Neutrophil (primary cell): ENCODE measurements at regions not wholly inside any gene's neighbourhood (a gene's known extent, or its start where the extent isn't known, plus 50 kb on each side); places are given as distances from the start of the nearest gene placed in this dataset.

Experiments
- H3K27ac ChIP-seq: fragments of 200-600 bp; sonication (generic); 2 replicates; pipeline ENCODE4 v1.5.1; 2016; ENCODE audit warnings: mild to moderate bottlenecking, moderate library complexity
- H3K27me3 ChIP-seq: fragments of 200-600 bp; sonication (generic); 2 replicates; pipeline ENCODE4 v1.6.0; 2016; ENCODE audit warnings: mild to moderate bottlenecking
- H3K36me3 ChIP-seq: fragments of 200-600 bp; sonication (generic); 2 replicates; pipeline ENCODE4 v1.5.1; 2017
- H3K4me1 ChIP-seq, 2 experiments: fragments of 200-600 bp in 1 of 2; sonication (generic) in 1 of 2; 1 replicate in 1 of 2; 2 replicates in 1 of 2; pipeline versions ENCODE4 v1.5.1 to v1.6.1; 2013 to 2016; ENCODE audit warnings: low read depth in 1 of 2, low read length in 1 of 2, mild to moderate bottlenecking in 1 of 2, moderate library complexity in 1 of 2; ENCODE audit not compliant: control insufficient read depth in 1 of 2, insufficient read depth in 1 of 2
- H3K4me3 ChIP-seq, 2 experiments: fragments of 200-600 bp in 1 of 2; sonication (generic) in 1 of 2; 1 replicate in 1 of 2; 2 replicates in 1 of 2; pipeline ENCODE4 v1.5.1; 2013 to 2016; ENCODE audit warnings: low read depth in 1 of 2, low read length in 1 of 2, mild to moderate bottlenecking in 1 of 2, moderate library complexity in 1 of 2
- H3K9me3 ChIP-seq: fragments of 200-600 bp; sonication (generic); 2 replicates; pipeline ENCODE4 v1.5.1; 2016
- TF ChIP-seq, protein P1 (sequence below): fragments of 200-600 bp; sonication (generic); IDR thresholded peaks from 2 replicates; pipeline ENCODE4 v1.5.1; 2016; ENCODE audit warnings: antibody characterized with exemption

DNA sequence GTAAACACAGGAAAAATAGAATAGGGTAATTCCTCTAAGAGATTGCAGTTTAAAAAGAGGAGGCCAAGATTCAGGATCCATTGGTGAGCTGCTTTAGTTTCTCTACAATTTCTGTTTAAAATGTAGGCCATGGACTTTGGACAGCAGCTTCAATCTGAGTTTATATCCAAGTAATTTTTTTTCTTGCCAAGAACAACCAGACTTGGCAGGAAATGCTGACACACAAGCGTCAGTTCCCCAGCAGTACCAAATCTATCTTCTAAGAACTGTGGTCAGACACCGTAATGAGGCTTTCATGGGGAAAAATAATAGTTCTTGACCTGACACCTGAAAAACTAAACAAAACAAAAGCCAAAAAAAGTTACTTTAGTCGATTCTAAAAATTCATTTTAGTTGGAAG lies 528.8 kb downstream of the CSNK1G3 start:
- TF ChIP-seq, protein P1, sequence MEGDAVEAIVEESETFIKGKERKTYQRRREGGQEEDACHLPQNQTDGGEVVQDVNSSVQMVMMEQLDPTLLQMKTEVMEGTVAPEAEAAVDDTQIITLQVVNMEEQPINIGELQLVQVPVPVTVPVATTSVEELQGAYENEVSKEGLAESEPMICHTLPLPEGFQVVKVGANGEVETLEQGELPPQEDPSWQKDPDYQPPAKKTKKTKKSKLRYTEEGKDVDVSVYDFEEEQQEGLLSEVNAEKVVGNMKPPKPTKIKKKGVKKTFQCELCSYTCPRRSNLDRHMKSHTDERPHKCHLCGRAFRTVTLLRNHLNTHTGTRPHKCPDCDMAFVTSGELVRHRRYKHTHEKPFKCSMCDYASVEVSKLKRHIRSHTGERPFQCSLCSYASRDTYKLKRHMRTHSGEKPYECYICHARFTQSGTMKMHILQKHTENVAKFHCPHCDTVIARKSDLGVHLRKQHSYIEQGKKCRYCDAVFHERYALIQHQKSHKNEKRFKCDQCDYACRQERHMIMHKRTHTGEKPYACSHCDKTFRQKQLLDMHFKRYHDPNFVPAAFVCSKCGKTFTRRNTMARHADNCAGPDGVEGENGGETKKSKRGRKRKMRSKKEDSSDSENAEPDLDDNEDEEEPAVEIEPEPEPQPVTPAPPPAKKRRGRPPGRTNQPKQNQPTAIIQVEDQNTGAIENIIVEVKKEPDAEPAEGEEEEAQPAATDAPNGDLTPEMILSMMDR = no peak
- Histone ChIP-seq H3K9me3 (no peaks in the 10 kb centered on the region), H3K27ac (no peak overlapping the region), H3K36me3 (no peaks in the 10 kb centered on the region), H3K27me3 (no peaks in the 10 kb centered on the region), H3K4me1 (no peaks in the 10 kb centered on the region), H3K4me3 (no peak overlapping the region)

DNA sequence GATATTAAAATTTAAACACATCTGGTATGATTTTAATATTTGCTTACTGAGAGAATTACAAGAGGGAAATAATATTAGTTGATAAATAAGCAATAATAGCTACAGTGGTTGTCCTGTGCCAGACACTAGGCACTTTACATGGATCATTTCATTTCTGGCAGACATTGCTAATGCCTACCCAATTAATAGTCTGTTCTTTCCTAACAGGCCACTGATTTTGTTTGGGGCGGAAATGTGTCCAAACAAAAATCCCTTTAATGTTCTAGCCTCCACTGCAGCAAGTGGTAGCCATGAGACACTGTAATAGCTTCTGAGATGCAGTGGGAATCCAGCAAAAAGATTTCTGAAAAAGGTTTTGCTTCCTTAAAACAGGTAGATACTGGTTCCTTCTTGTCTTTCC lies 527.4 kb downstream of the CSNK1G3 start:
- Histone ChIP-seq H3K27ac (no peak overlapping the region), H3K4me3 (no peak overlapping the region), H3K36me3 (no peaks in the 10 kb centered on the region), H3K9me3 (no peaks in the 10 kb centered on the region), H3K27me3 (no peaks in the 10 kb centered on the region), H3K4me1 (no peaks in the 10 kb centered on the region)
- TF ChIP-seq, protein P1 = no peak

DNA sequence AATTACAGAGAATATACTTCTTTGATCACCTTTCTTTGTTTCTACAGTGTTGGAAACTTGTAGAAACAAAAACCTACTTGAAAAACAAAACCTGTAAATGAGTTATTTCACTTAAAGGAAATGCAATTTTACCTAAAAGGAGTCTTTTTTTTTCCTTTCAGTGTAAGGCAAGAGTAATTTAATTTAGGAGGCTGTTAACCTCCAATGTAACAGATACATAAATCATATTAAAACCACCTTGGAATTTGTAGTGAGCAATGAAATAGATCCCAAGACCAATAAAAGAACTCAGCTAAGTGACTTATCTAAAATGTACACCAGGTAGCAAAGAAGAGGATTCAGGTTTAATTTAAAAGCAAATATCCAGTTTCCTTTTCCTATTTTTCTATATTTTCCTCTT lies 524.8 kb downstream of the CSNK1G3 start:
- H3K27ac ChIP-seq = no peak overlapping the region
- H3K27me3 ChIP-seq = no peaks in the 10 kb centered on the region
- TF ChIP-seq, protein P1 = no peak
- H3K4me3 ChIP-seq = no peak overlapping the region
- H3K9me3 ChIP-seq = no peaks in the 10 kb centered on the region
- H3K36me3 ChIP-seq = no peaks in the 10 kb centered on the region
- H3K4me1 ChIP-seq = no peaks in the 10 kb centered on the region

DNA sequence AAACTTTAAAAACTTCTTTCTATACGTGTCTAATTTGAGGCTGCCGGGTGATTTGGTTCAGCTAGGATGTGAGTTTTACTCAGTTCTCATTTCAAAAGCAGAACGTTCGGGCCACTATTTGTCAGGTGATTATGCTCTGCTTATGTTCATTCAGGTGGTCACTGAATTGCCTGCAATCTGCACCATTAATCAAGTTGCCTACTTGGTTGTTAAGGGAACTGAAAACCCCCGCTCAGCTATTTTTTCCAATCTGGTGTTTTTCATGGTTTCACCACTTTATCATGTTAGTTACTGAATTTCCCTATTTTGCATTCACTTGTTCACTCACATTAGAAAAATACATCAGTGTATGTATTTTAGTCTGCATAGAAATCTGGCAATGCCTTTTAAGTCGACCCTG lies 523.0 kb downstream of the CSNK1G3 start:
- H3K9me3 ChIP-seq = no peaks in the 10 kb centered on the region
- no peaks in the 10 kb centered on the region for H3K36me3 ChIP-seq
- H3K4me1 ChIP-seq = no peaks in the 10 kb centered on the region
- no peaks in the 10 kb centered on the region for H3K27me3 ChIP-seq
- no peak overlapping the region for H3K27ac ChIP-seq
- TF ChIP-seq, protein P1 = no peak
- H3K4me3 ChIP-seq = no peak overlapping the region

DNA sequence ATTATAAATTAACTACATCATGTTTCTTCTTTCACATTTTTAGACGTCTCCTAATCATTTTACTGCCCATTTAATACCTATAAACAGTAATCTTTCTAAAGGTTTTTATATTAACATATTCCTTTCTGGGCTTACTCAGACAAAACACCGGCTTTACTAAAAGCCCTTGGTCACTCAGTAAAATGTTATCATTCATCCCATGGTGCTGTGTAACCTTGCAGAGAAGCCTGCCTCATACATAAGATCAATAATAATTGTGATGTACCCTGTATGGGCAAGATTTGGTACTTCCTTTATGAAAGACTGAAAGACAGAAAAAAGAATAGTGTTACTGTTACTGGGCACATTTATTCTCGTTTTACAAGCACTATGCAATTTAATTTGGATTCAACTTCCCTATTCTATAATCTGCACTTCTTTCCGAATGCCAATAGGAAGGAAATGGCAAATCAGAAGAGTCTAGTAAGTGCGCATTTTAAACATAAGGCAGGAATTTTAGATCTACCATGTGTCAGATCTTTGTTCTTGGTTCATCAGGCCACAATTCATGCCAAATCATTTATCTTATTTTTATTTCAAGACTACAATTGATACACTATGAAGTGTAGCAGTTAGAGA lies 522.2 kb downstream of the CSNK1G3 start:
- Histone ChIP-seq H3K4me1 (no peaks in the 10 kb centered on the region), H3K27me3 (no peaks in the 10 kb centered on the region), H3K9me3 (no peaks in the 10 kb centered on the region), H3K4me3 (no peak overlapping the region), H3K27ac (no peak overlapping the region), H3K36me3 (no peaks in the 10 kb centered on the region)
- TF ChIP-seq, protein P1 = no peak

DNA sequence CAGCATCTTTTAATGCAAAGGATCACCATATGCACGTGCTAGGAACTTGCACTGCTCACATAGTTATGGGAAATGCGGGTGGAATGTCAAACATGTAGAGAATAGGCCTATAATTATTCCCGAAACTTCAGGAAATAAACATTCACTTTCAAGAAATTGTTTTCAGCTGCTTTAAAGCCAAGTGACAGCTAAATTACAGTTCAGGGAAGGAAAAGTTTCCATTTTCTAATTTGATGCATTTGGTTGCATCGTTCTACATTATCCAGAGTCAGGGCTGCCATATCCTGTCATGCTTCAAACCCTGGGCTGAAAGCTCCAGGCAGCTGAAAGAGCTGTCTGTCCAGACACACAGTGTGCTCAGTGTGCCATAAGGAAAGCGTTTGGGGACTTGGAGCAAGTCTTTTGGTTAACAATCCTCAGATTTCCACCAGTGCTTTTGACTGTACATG lies 518.1 kb downstream of the CSNK1G3 start:
- no peaks in the 10 kb centered on the region for H3K9me3 ChIP-seq
- no peaks in the 10 kb centered on the region for H3K36me3 ChIP-seq
- no peak overlapping the region for H3K4me3 ChIP-seq
- no peak overlapping the region for H3K27ac ChIP-seq
- TF ChIP-seq, protein P1 = no peak
- H3K27me3 ChIP-seq = no peaks in the 10 kb centered on the region
- H3K4me1 ChIP-seq = no peaks in the 10 kb centered on the region
